PC-3 (cell line): ENCODE measurements at regions not wholly inside any gene's neighbourhood (a gene's known extent, or its start where the extent isn't known, plus 50 kb on each side); places are given as distances from the start of the nearest gene placed in this dataset.

Source experiments
- ATAC-seq: fragments of 200-7000 bp; cut with Tn5 transposase; 2 replicates; pipeline ENCODE4 v1.9.1; 2020; ENCODE audit warnings: mild to moderate bottlenecking, moderate library complexity
- BruUV-seq: library from RNA; stranded (reverse); fragments of 400-500 nt; replicated peaks from 2 replicates; lab custom pipeline; 2021; lab: Mats Ljungman, UMichigan
- CTCF ChIA-PET: fragments of 300-600 bp; sonication (Branson Sonifier 250); formaldehyde crosslinking; loops from one replicate; lab custom pipeline; 2022; ENCODE audit warnings: antibody characterized with exemption; lab: Charles Lee
- POLR2A ChIA-PET: fragments of 300-600 bp; sonication (Branson Sonifier 250); formaldehyde crosslinking; loops from one replicate; lab custom pipeline; 2022; ENCODE audit warnings: antibody characterized with exemption; ENCODE audit not compliant: unreplicated experiment; lab: Charles Lee
- DNase-seq: peaks from one replicate; pipeline ENCODE4 v3.0.0-alpha.2; 2015
- H2AFZ ChIP-seq: fragments of 300-600 bp; sonication (generic); 2 replicates; pipeline ENCODE4 v1.6.0; 2016; ENCODE audit warnings: antibody characterized with exemption, low read length
- H3F3A ChIP-seq: fragments of 300-600 bp; sonication (generic); one replicate; pipeline ENCODE4 v1.6.0; 2017; ENCODE audit warnings: antibody characterized with exemption, low read length, control low read depth, mild to moderate bottlenecking; ENCODE audit not compliant: unreplicated experiment
- H3K27ac ChIP-seq: fragments of 300-600 bp; sonication (generic); 2 replicates; pipeline ENCODE4 v1.5.1; 2016; ENCODE audit warnings: mild to moderate bottlenecking, low read length
- H3K27me3 ChIP-seq: fragments of 300-600 bp; sonication (generic); 2 replicates; pipeline ENCODE4 v1.6.1; 2016; ENCODE audit warnings: low read length, mixed read lengths
- H3K36me3 ChIP-seq: fragments of 300-600 bp; sonication (generic); 2 replicates; pipeline ENCODE4 v1.6.1; 2016; ENCODE audit warnings: low read depth, mixed run types, low read length, mixed read lengths
- H3K4me1 ChIP-seq: fragments of 300-600 bp; sonication (generic); 2 replicates; pipeline ENCODE4 v1.5.1; 2016; ENCODE audit warnings: low read length; ENCODE audit not compliant: insufficient read depth
- H3K4me2 ChIP-seq: fragments of 300-600 bp; sonication (generic); 2 replicates; pipeline ENCODE4 v1.6.0; 2016; ENCODE audit warnings: low read length
- H3K4me3 ChIP-seq: fragments of 300-600 bp; sonication (generic); 2 replicates; pipeline ENCODE4 v1.5.1; 2016; ENCODE audit warnings: mild to moderate bottlenecking, low read length, mixed read lengths
- H3K79me2 ChIP-seq: fragments of 300-600 bp; sonication (generic); 2 replicates; pipeline ENCODE4 v1.6.1; 2017; ENCODE audit warnings: low read length, mixed read lengths
- H3K9ac ChIP-seq: fragments of 300-600 bp; sonication (generic); 2 replicates; pipeline ENCODE4 v1.6.0; 2016; ENCODE audit warnings: mild to moderate bottlenecking, low read length
- H3K9me2 ChIP-seq: fragments of 300-600 bp; sonication (generic); replicated peaks from 2 replicates; pipeline ENCODE4 v1.6.1; 2016; ENCODE audit warnings: mixed run types, low read length, mixed read lengths
- H3K9me3 ChIP-seq: fragments of 300-600 bp; sonication (generic); 2 replicates; pipeline ENCODE4 v1.6.1; 2016; ENCODE audit warnings: low read length, mixed read lengths
- H4K20me1 ChIP-seq: fragments of 300-600 bp; sonication (generic); 2 replicates; pipeline ENCODE4 v1.6.1; 2016; ENCODE audit warnings: low read length, mixed read lengths
- CTCF ChIP-seq: fragments of 300-600 bp; sonication (generic); conservative IDR thresholded peaks from 2 replicates; pipeline ENCODE4 v1.5.1; 2017; ENCODE audit warnings: antibody characterized with exemption, low read depth, mild to moderate bottlenecking, low read length
- EZH2 ChIP-seq: fragments of 300-600 bp; sonication (generic); IDR thresholded peaks from one replicate; pipeline ENCODE4 v1.6.1; 2017; ENCODE audit warnings: antibody characterized with exemption, mild to moderate bottlenecking, low read length; ENCODE audit not compliant: unreplicated experiment
- EZH2phosphoT487 ChIP-seq: fragments of 300-600 bp; sonication (generic); IDR thresholded peaks from 2 replicates; pipeline ENCODE4 v1.6.1; 2018; ENCODE audit warnings: mild to moderate bottlenecking, antibody characterized with exemption, low read length, borderline replicate concordance
- intact Hi-C: fragments of 100-400 bp; cut with micrococcal nuclease; formaldehyde crosslinking; loops from 2 replicates; pipeline ENCODE4 v1.9.0; 2023

DNA sequence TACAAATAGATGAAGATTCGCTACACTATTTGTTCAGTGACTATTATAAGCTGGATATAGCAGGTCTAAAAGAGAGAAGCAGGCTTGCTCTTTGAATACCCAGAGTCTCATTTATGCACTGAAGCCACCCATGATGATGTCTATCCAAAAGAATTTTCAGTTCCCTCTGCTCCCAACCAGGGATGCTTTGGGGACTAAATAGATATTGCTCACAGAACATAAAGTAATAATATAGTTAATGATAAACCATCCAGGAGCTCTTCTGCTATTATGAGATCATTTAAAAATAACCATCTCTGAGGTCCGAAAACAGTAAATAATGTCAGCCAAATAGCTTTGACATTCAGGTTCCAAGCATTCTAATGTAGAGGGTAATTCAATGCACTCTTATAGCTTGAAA, 875.4 kb downstream of the SORCS3 start:
- H3K9ac ChIP-seq = no peak overlapping the region
- ATAC-seq (no peak), DNase-seq (no peak)
- H3K9me3 ChIP-seq = no peaks in the 10 kb centered on the region
- H3K9me2 ChIP-seq = no peaks in the 10 kb centered on the region
- H3K36me3 ChIP-seq = no peaks in the 10 kb centered on the region
- no peak overlapping the region for H3K4me3 ChIP-seq
- H3K4me2 ChIP-seq = no peak overlapping the region
- TF ChIP-seq CTCF = no peak
- TF ChIP-seq EZH2phosphoT487 = no peak
- no peak for TF ChIP-seq EZH2
- H2AFZ ChIP-seq = no peak overlapping the region
- intact Hi-C loops = no loop called here
- no peak overlapping the region for H3K27ac ChIP-seq
- POLR2A ChIA-PET = no interaction called here
- H3K27me3 ChIP-seq = no peaks in the 10 kb centered on the region
- no peaks in the 10 kb centered on the region for H3K4me1 ChIP-seq
- BruUV-seq = no TSS peak
- CTCF ChIA-PET = no interaction called here
- no peaks in the 10 kb centered on the region for H3F3A ChIP-seq
- H3K79me2 ChIP-seq = no peaks in the 10 kb centered on the region
- no peaks in the 10 kb centered on the region for H4K20me1 ChIP-seq

GRCh38 chr10:105514106-105514505, 873.0 kb downstream of the SORCS3 start:
- H3K4me2 ChIP-seq = no peak overlapping the region
- no peaks in the 10 kb centered on the region for H3K36me3 ChIP-seq
- no peaks in the 10 kb centered on the region for H3K9me2 ChIP-seq
- H3K9ac ChIP-seq = no peak overlapping the region
- ATAC-seq (no peak), DNase-seq (no peak)
- BruUV-seq = no TSS peak
- POLR2A ChIA-PET = no interaction called here
- H3K27ac ChIP-seq = no peak overlapping the region
- no peak overlapping the region for H3K4me3 ChIP-seq
- H3K9me3 ChIP-seq = no peaks in the 10 kb centered on the region
- CTCF ChIA-PET = no interaction called here
- TF ChIP-seq EZH2 = no peak
- TF ChIP-seq CTCF = no peak
- no peak for TF ChIP-seq EZH2phosphoT487
- H3F3A ChIP-seq = no peaks in the 10 kb centered on the region
- no peak overlapping the region for H2AFZ ChIP-seq
- H4K20me1 ChIP-seq = no peaks in the 10 kb centered on the region
- no peaks in the 10 kb centered on the region for H3K4me1 ChIP-seq
- no peaks in the 10 kb centered on the region for H3K79me2 ChIP-seq
- intact Hi-C loops = no loop called here
- H3K27me3 ChIP-seq = no peaks in the 10 kb centered on the region

DNA sequence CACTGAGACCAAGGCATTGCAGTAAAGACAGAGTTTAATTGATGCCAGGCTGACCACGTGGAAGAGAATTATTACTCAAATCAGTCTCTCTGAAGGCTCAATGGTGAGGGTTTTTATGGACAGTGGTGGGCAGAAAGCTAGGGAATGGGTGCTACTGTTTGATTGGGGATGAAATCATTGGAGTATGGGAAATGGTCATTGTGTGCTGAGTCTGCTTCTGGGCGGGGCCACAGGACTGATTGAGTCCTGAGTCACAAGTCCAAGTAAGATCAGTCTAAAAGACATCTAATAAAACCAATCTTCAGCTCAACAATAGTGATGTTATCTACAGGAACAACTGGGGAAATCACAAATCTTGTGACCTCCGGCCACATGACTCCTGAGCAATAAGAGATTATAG, 868.4 kb downstream of the SORCS3 start:
- Histone ChIP-seq H3K36me3 (no peaks in the 10 kb centered on the region), H2AFZ (no peak overlapping the region), H3K79me2 (no peaks in the 10 kb centered on the region), H4K20me1 (no peaks in the 10 kb centered on the region), H3K27ac (no peak overlapping the region), H3K9me3 (no peaks in the 10 kb centered on the region), H3F3A (no peaks in the 10 kb centered on the region), H3K9ac (no peak overlapping the region), H3K9me2 (no peaks in the 10 kb centered on the region), H3K27me3 (no peaks in the 10 kb centered on the region), H3K4me3 (no peak overlapping the region), H3K4me2 (no peak overlapping the region), H3K4me1 (no peaks in the 10 kb centered on the region)
- DNase-seq = no peak
- POLR2A ChIA-PET = no interaction called here
- CTCF ChIA-PET = no interaction called here
- no peak for ATAC-seq
- no TSS peak for BruUV-seq
- TF ChIP-seq EZH2 (no peak), CTCF (no peak), EZH2phosphoT487 (no peak)
- intact Hi-C loops = no loop called here
